Sigmoid colon (tissue), 6 donors: ENCODE measurements at regions not wholly inside any gene's neighbourhood (a gene's known extent, or its start where the extent isn't known, plus 50 kb on each side); places are given as distances from the start of the nearest gene placed in this dataset.

ENCODE experiments used
- DNase-seq: peaks from one replicate; pipeline ENCODE4 v3.0.0-alpha.2; 2019
- H3K27ac ChIP-seq, 4 donors: fragments of 200-600 bp; sonication (generic); one replicate each; pipeline ENCODE4 v1.5.1; 2016 to 2019; ENCODE audit warnings: mild to moderate bottlenecking in 1 of 4
- H3K27me3 ChIP-seq, 3 donors: fragments of 200-600 bp; sonication (generic); one replicate each; pipeline ENCODE4 v1.5.1; 2019; ENCODE audit warnings: mild to moderate bottlenecking in 1 of 3
- H3K36me3 ChIP-seq, 4 donors: fragments of 200-600 bp; sonication (generic); one replicate each; pipeline ENCODE4 v1.5.1; 2016 to 2019
- H3K4me1 ChIP-seq, 4 donors: fragments of 200-600 bp; sonication (generic); one replicate each; pipeline ENCODE4 v1.5.1; 2017 to 2019
- H3K4me3 ChIP-seq, 4 donors: fragments of 200-600 bp; sonication (generic); one replicate each; pipeline ENCODE4 v1.5.1; 2017 to 2019; ENCODE audit warnings: mild to moderate bottlenecking in 2 of 4, moderate library complexity in 1 of 4
- H3K9me3 ChIP-seq, 4 donors: fragments of 200-600 bp in 3 of 4; sonication (generic) in 3 of 4; one replicate each; pipeline versions ENCODE4 v1.5.1 to v1.6.1; 2013 to 2019
- EP300 ChIP-seq, 4 donors: sonication (generic); formaldehyde crosslinking; IDR thresholded peaks; one replicate each; pipeline ENCODE4 v1.6.1; 2017; ENCODE audit warnings: antibody characterized with exemption in 4 of 4
- POLR2A ChIP-seq, 2 donors: fragments of 450-650 bp; IDR thresholded peaks; one replicate each; pipeline ENCODE4 v1.6.1; 2016; ENCODE audit warnings: antibody characterized with exemption in 2 of 2, mild to moderate bottlenecking in 2 of 2, moderate library complexity in 2 of 2
- POLR2AphosphoS5 ChIP-seq, 4 donors: sonication (generic); formaldehyde crosslinking; IDR thresholded peaks; one replicate each; pipeline ENCODE4 v1.6.1; 2017; ENCODE audit warnings: antibody characterized with exemption in 4 of 4
- WGBS, 2 donors: extraction: QIAGEN DNeasy Blood & Tissue Kit; methylation state at CpG; one replicate each; pipeline ENCODE4 v1.1.7; 2013; 5-methylcytosine and 5-hydroxymethylcytosine counted together
- intact Hi-C: fragments of 100-400 bp; cut with DNase I; formaldehyde crosslinking; loops from one replicate; pipeline ENCODE4 v1.15.1; 2023
- TF ChIP-seq, protein P1 (sequence below), 4 experiments: fragments of 450-650 bp in 3 of 4; fragments of 200-600 bp in 1 of 4; IDR thresholded peaks; one replicate each; pipeline ENCODE4 v1.5.1; 2016 to 2019; ENCODE audit warnings: antibody characterized with exemption in 4 of 4, mild to moderate bottlenecking in 3 of 4, moderate library complexity in 2 of 4
- donor health status: healthy with polysubstance abuse.
- donor health status: healthy.

DNA sequence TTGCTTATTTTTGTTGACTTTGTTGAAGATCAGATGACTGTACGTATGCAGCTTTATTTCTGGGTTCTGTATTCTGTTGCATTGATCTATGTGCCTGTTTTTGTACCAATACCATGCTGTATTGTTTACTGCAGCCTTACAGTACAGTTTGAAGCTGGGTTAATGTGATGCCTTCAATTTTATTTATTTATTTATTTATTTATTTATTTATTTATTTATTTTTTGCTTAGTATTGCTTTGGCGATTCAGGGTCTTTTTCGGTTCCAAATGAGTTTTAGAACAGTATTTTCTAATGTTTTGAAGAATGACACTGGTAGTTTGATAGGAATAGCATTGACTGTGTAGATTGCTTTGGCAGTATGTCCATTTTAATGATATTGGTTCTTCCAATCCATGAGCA is 210.3 kb downstream of the EPM2A start:
- TF ChIP-seq POLR2AphosphoS5 (IDR thresholded peaks at IDR 0.05) (no peak), POLR2A (IDR thresholded peaks at IDR 0.05) (no peak), EP300 (IDR thresholded peaks at IDR 0.05) (no peak)
- TF ChIP-seq, protein P1, sequence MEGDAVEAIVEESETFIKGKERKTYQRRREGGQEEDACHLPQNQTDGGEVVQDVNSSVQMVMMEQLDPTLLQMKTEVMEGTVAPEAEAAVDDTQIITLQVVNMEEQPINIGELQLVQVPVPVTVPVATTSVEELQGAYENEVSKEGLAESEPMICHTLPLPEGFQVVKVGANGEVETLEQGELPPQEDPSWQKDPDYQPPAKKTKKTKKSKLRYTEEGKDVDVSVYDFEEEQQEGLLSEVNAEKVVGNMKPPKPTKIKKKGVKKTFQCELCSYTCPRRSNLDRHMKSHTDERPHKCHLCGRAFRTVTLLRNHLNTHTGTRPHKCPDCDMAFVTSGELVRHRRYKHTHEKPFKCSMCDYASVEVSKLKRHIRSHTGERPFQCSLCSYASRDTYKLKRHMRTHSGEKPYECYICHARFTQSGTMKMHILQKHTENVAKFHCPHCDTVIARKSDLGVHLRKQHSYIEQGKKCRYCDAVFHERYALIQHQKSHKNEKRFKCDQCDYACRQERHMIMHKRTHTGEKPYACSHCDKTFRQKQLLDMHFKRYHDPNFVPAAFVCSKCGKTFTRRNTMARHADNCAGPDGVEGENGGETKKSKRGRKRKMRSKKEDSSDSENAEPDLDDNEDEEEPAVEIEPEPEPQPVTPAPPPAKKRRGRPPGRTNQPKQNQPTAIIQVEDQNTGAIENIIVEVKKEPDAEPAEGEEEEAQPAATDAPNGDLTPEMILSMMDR (IDR thresholded peaks at IDR 0.05): no peak
- no peaks in the 10 kb centered on the region for H3K4me1 ChIP-seq
- intact Hi-C loops: no loop called here
- no peak overlapping the region for H3K4me3 ChIP-seq
- no peak for DNase-seq
- H3K27ac ChIP-seq: no peak overlapping the region
- H3K36me3 ChIP-seq: no peaks in the 10 kb centered on the region
- H3K27me3 ChIP-seq: no peaks in the 10 kb centered on the region
- H3K9me3 ChIP-seq: peaks cover 0 to 3% (median 0%) of the 10 kb centered on the region in 4 donors
- WGBS, 2 donors: 87 to 94% methylated on average over 3 of the region's 3 CpGs

DNA sequence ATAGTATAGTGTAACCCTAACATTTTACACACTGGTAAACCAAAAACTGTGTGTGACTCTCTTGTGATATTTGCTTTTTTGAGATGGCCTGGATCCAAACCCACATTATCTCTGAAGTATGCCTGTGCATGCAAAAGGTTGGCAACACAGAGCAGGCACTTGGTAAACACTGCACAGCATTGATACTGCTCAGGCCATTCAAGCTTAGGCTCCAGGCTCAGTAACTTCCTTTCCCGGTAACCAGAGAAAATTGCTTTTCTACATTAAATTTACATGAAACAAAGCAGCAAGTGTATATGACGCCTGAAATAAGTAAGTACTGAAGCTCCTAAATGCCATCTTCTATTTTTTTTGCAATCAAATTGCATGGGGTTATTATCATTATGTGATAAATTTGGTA is 205.7 kb downstream of the EPM2A start:
- intact Hi-C loops: no loop called here
- no peak for DNase-seq
- H3K27me3 ChIP-seq: no peaks in the 10 kb centered on the region
- no peak overlapping the region for H3K27ac ChIP-seq
- no peak overlapping the region for H3K4me3 ChIP-seq
- no peaks in the 10 kb centered on the region for H3K36me3 ChIP-seq
- TF ChIP-seq, protein P1 (IDR thresholded peaks at IDR 0.05): no peak
- TF ChIP-seq POLR2A (IDR thresholded peaks at IDR 0.05) (no peak), EP300 (IDR thresholded peaks at IDR 0.05) (no peak), POLR2AphosphoS5 (IDR thresholded peaks at IDR 0.05) (no peak)
- peaks cover 0 to 3% (median 0%) of the 10 kb centered on the region in 4 donors for H3K9me3 ChIP-seq
- WGBS, 2 donors: 28 to 66% methylated on average over 2 of the region's 2 CpGs
- H3K4me1 ChIP-seq: no peaks in the 10 kb centered on the region

DNA sequence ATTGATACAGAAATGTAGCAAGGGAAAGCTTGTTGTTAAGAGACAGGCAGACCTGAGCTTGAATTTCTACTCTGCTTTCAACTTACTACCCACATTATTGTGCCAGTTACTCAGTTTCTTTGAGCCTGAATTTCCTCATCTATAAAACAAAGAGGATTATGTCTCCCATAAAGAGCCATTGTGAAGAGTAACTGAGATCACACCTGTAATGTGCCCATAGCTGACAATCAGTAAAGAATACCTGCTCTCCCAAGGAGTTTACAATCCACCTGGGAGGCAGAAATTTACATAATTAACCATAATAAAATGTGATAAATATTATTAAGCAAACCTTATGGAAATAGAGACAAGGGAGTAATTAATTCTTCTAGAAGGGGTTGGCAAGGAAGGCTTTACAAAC is 204.9 kb downstream of the EPM2A start:
- TF ChIP-seq POLR2A (IDR thresholded peaks at IDR 0.05): no peak
- TF ChIP-seq POLR2AphosphoS5 (IDR thresholded peaks at IDR 0.05): no peak
- TF ChIP-seq EP300 (IDR thresholded peaks at IDR 0.05): no peak
- TF ChIP-seq, protein P1 (IDR thresholded peaks at IDR 0.05): no peak
- no peaks in the 10 kb centered on the region for H3K36me3 ChIP-seq
- no peak for DNase-seq
- no peak overlapping the region for H3K4me3 ChIP-seq
- no peaks in the 10 kb centered on the region for H3K27me3 ChIP-seq
- intact Hi-C loops: no loop called here
- no peak overlapping the region for H3K27ac ChIP-seq
- no peaks in the 10 kb centered on the region for H3K4me1 ChIP-seq
- peaks cover 0 to under 1% (median 0%) of the 10 kb centered on the region in 4 donors for H3K9me3 ChIP-seq

DNA sequence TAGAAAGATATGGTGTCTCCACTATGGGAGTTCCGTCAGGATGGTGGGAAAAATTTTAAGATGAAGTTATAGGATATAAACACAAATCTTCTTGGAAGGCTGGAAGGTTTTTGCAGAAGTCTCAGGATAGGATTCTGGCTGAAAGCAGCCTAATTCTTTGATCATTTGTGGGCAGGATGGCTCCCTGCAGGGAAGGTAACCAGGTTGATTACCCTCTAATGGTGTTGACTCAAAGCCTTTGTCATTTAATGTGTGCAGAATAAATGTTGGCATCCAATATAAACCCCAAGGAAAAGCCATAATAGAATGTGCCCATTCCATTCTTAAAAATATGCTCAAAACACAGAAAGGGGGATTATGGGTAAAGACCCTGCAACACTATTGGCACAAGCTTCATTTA is 204.3 kb downstream of the EPM2A start:
- TF ChIP-seq, protein P1 (IDR thresholded peaks at IDR 0.05): no peak
- TF ChIP-seq EP300 (IDR thresholded peaks at IDR 0.05) (no peak), POLR2AphosphoS5 (IDR thresholded peaks at IDR 0.05) (no peak), POLR2A (IDR thresholded peaks at IDR 0.05) (no peak)
- intact Hi-C loops: no loop called here
- Histone ChIP-seq H3K4me3 (no peak overlapping the region), H3K9me3 (no peaks in the 10 kb centered on the region), H3K4me1 (no peaks in the 10 kb centered on the region), H3K27ac (no peak overlapping the region), H3K27me3 (no peaks in the 10 kb centered on the region), H3K36me3 (no peaks in the 10 kb centered on the region)
- no peak for DNase-seq
- WGBS, 2 donors: 54 to 77% methylated on average over 1 of the region's 1 CpG

DNA sequence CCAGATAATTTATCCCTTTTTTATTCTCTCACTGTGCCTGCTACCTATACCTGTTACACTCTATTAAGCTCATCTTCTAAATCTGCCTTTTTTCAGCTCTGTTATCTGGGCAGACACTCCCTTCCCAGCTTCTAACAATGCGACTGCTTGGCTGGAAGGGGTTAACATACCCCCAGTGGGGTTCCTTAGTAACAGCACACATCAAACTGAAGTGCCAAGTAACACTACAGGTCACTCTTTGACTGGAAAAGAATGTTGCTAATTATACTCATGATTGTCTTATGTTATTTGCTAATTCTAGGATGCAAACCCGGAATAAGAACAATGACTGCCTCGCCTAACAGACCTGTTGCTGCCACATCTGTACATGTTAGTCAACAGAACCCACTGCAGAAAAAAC is 203.5 kb downstream of the EPM2A start:
- Histone ChIP-seq H3K9me3 (no peaks in the 10 kb centered on the region), H3K4me3 (no peak overlapping the region), H3K27me3 (no peaks in the 10 kb centered on the region), H3K4me1 (no peaks in the 10 kb centered on the region), H3K27ac (no peak overlapping the region), H3K36me3 (no peaks in the 10 kb centered on the region)
- intact Hi-C loops: no loop called here
- 45 to 46% methylated on average over 3 of the region's 3 CpGs for WGBS, 2 donors
- TF ChIP-seq EP300 (IDR thresholded peaks at IDR 0.05): no peak
- no peak for TF ChIP-seq POLR2A (IDR thresholded peaks at IDR 0.05)
- TF ChIP-seq, protein P1 (IDR thresholded peaks at IDR 0.05): no peak
- no peak for TF ChIP-seq POLR2AphosphoS5 (IDR thresholded peaks at IDR 0.05)
- no peak for DNase-seq
